WERI-Rb-1 (cell line): ENCODE measurements at regions not wholly inside any gene's neighbourhood (a gene's known extent, or its start where the extent isn't known, plus 50 kb on each side); places are given as distances from the start of the nearest gene placed in this dataset.

ENCODE experiments used
- DNase-seq: peaks from one replicate; pipeline ENCODE4 v3.0.0-alpha.2; 2020
- H3K27ac ChIP-seq: fragments of 250-450 bp; sonication (Bioruptor Pico); 2 replicates; pipeline ENCODE4 v1.5.1; 2020; ENCODE audit warnings: mild to moderate bottlenecking, moderate library complexity
- H3K27me3 ChIP-seq: fragments of 250-450 bp; sonication (Bioruptor Pico); 2 replicates; pipeline ENCODE4 v1.5.1; 2021; ENCODE audit warnings: mild to moderate bottlenecking, low read depth, moderate library complexity; ENCODE audit not compliant: insufficient read depth, severe bottlenecking
- H3K36me3 ChIP-seq: fragments of 250-450 bp; sonication (Bioruptor Pico); 2 replicates; pipeline ENCODE4 v1.5.1; 2020; ENCODE audit warnings: mild to moderate bottlenecking, moderate library complexity
- H3K4me3 ChIP-seq: 2 replicates; pipeline ENCODE4 v1.5.1; 2011; ENCODE audit warnings: low read depth, mild to moderate bottlenecking, control low read depth, low read length
- H3K9me3 ChIP-seq: fragments of 250-450 bp; sonication (Bioruptor Pico); 2 replicates; pipeline ENCODE4 v1.5.1; 2021; ENCODE audit warnings: mild to moderate bottlenecking, moderate library complexity; ENCODE audit not compliant: severe bottlenecking
- TF ChIP-seq, protein P1 (sequence below): IDR thresholded peaks from 2 replicates; pipeline ENCODE4 v1.5.1; 2011; ENCODE audit warnings: low read depth, mild to moderate bottlenecking, control low read depth, inconsistent platforms, low read length

- Histone ChIP-seq H3K27ac (no peak overlapping the region), H3K9me3 (peaks cover 2% of the 10 kb centered on the region), H3K27me3 (no peaks in the 10 kb centered on the region), H3K36me3 (no peaks in the 10 kb centered on the region), H3K4me3 (no peak overlapping the region)
- no peak for DNase-seq
- TF ChIP-seq, protein P1, sequence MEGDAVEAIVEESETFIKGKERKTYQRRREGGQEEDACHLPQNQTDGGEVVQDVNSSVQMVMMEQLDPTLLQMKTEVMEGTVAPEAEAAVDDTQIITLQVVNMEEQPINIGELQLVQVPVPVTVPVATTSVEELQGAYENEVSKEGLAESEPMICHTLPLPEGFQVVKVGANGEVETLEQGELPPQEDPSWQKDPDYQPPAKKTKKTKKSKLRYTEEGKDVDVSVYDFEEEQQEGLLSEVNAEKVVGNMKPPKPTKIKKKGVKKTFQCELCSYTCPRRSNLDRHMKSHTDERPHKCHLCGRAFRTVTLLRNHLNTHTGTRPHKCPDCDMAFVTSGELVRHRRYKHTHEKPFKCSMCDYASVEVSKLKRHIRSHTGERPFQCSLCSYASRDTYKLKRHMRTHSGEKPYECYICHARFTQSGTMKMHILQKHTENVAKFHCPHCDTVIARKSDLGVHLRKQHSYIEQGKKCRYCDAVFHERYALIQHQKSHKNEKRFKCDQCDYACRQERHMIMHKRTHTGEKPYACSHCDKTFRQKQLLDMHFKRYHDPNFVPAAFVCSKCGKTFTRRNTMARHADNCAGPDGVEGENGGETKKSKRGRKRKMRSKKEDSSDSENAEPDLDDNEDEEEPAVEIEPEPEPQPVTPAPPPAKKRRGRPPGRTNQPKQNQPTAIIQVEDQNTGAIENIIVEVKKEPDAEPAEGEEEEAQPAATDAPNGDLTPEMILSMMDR: no peak
Observed at GRCh38 chr5:165163861-165164260, 1658.4 kb downstream of the MAT2B start.

GRCh38 chr5:165173651-165174050, 1668.2 kb downstream of the MAT2B start:
- no peak for DNase-seq
- Histone ChIP-seq H3K4me3 (no peak overlapping the region), H3K36me3 (no peaks in the 10 kb centered on the region), H3K27me3 (no peaks in the 10 kb centered on the region), H3K27ac (no peak overlapping the region), H3K9me3 (no peaks in the 10 kb centered on the region)
- TF ChIP-seq, protein P1: no peak

GRCh38 chr5:165175041-165175440, 1669.6 kb downstream of the MAT2B start:
- no peak overlapping the region for H3K27ac ChIP-seq
- no peak for DNase-seq
- no peaks in the 10 kb centered on the region for H3K9me3 ChIP-seq
- TF ChIP-seq, protein P1: no peak
- H3K27me3 ChIP-seq: no peaks in the 10 kb centered on the region
- no peaks in the 10 kb centered on the region for H3K36me3 ChIP-seq
- no peak overlapping the region for H3K4me3 ChIP-seq

GRCh38 chr5:165184183-165184582, 1678.8 kb downstream of the MAT2B start:
- Histone ChIP-seq H3K9me3 (no peaks in the 10 kb centered on the region), H3K36me3 (no peaks in the 10 kb centered on the region), H3K27ac (no peak overlapping the region), H3K4me3 (no peak overlapping the region), H3K27me3 (no peaks in the 10 kb centered on the region)
- TF ChIP-seq, protein P1: no peak
- DNase-seq: no peak

DNA sequence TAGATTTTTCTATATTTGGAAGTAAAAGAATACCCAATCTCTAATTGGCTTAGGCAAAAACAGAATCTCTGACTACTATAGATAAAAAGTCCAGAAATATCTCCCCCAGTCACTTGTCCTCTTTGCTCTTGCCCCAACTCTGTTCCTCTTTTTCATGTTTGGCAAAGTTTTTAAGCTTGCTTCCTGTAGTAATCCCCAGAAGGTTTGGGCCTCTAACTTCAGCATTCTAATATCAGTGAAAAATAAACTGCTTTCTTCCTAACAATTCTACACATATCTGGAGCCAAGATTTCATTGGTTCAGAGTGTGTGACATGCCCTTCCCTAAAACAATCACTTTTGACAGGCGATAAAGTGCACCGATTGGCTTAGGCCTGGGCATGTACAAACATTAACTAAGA, 1680.3 kb downstream of the MAT2B start:
- TF ChIP-seq, protein P1: no peak
- H3K27me3 ChIP-seq: no peaks in the 10 kb centered on the region
- no peak for DNase-seq
- H3K36me3 ChIP-seq: no peaks in the 10 kb centered on the region
- H3K9me3 ChIP-seq: no peaks in the 10 kb centered on the region
- H3K27ac ChIP-seq: no peak overlapping the region
- no peak overlapping the region for H3K4me3 ChIP-seq

DNA sequence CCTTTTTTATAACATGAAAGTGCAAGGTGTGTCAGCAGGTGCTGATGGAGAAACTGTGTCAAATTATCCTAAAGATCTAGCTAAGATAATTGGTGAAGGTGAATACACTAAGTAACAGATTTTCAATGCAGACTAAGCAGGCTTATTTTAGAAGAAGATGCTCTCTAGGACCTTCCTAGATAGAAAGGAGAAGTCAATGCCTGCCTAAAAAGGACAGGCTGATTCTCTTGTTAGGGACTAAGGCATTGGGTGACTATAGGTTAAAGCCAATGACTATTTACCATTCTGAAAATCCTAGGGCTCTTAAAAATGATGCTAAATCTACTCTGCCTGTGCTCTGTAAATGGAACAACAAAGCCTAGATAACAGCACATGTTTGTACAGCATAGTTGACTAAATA, 1682.4 kb downstream of the MAT2B start:
- H3K36me3 ChIP-seq: no peaks in the 10 kb centered on the region
- H3K9me3 ChIP-seq: no peaks in the 10 kb centered on the region
- no peak overlapping the region for H3K4me3 ChIP-seq
- H3K27me3 ChIP-seq: no peaks in the 10 kb centered on the region
- DNase-seq: no peak
- TF ChIP-seq, protein P1: no peak
- H3K27ac ChIP-seq: no peak overlapping the region
